ENCODE measurements at regions not wholly inside any gene's neighbourhood (a gene's known extent, or its start where the extent isn't known, plus 50 kb on each side); places are given as distances from the start of the nearest gene placed in this dataset.
"Not testable (repeated sequence)": the region's sequence is repeated elsewhere in the genome, so short reads cannot be mapped to it uniquely, and the experiment has no call there.

GRCh38 chr2:180261976-180262375 lies 254.9 kb upstream of the CWC22 start:
- DNase-seq, result no peak

GRCh38 chr2:180258579-180258978 lies 251.5 kb upstream of the CWC22 start:
- DNase-seq, result no peak

GRCh38 chr2:180258041-180258537 lies 251.0 kb upstream of the CWC22 start:
- no peak for DNase-seq

DNA sequence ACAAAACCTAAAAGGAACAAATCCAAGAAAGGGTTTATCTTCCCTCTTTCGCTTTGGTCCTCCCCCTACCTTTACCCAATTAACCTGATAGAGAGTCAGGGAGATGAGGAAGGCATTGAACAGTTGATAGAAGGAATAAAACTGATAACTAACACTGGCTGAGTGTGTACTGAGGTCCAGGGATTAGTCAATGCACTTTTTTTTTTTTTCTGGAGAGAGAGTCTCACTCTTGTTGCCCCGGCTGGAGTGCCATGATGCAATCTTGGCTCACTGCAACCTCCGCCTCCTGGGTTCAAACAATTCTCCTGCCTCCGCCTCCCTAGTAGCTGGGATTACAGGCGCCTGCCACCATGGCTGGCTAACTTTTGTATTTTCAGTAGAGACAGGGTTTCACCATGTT lies 250.2 kb upstream of the CWC22 start:
- no peak for DNase-seq

DNA sequence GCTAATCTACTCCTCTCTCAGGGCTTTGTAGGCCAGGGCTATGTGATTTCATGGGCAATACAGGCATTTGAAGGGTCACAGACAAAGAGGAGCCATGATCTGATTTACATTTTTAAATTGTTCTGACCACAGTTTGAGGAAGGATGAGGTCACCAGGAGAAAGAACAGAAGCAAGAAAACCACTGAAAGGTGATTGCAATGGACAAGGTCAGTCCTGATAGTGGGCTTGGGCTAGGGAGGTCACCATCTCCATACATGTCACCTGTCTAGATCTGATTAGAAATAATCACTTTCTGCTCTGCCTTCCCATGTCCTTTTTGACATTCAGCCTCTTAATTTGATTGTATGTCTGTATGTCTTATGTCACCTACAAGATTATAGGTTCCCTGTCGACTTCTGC lies 248.9 kb upstream of the CWC22 start:
- DNase-seq, result no peak

DNA sequence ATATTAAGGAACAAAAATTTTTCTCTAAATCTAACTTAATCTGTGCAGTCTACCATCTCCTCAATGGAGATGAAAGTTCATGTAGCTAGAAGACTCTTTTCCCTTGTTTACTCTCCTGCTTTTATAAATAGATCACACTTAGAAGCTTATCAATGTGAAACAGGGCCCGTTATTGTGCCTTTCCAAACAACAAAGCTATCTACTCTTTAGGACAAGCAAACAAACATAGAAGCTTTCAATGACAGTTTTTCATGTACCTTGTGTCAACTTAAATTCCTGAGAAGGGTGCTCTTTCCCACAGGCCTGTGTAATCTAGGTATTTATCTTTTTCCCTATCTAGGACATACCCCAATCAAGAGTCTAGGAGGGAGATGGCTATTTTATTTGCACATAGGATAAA lies 247.8 kb upstream of the CWC22 start:
- DNase-seq, result no peak

GRCh38 chr2:180247658-180248057 lies 240.6 kb upstream of the CWC22 start:
- no peak for DNase-seq

DNA sequence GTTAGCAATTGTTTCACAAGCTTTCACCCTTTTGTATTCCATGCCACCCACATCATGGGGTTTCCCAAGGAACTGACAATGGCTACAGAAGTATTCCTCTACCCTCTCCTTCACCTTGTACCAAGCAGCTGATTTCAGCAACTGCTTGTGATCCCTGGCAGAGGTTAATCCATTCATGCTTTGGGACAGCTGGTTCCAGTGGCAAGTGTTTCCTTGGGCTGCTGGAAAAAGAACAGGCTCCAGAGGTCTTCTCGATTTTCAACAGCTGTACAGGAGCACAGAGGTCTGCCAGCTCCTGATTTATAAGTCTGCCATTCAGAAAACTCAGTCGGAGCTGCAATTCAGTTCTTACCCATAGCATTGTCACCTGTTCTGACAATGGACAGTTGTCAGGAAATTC lies 239.2 kb upstream of the CWC22 start:
- DNase-seq, result no peak

DNA sequence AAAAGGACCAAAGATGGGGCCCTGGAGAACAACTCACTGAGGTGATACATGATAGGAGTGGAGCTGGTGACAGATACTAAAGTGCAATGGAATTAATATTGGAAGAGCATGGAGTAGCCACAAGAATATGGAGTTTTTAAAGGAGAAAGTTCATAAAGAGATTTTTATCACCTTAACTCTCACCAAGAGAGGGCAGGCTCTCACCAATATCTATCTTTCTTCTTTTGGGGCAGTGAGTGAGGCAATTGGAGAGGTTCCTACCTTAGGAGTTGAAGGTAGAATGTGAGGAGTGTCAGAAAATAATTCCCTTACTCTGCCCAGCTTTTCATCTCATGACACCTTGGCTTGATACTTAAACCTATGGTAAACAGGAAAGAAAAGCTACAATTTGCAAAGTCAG lies 233.7 kb upstream of the CWC22 start:
- DNase-seq, result peak; percentile 2

GRCh38 chr2:180238729-180239128 lies 231.6 kb upstream of the CWC22 start:
- DNase-seq, result no peak

DNA sequence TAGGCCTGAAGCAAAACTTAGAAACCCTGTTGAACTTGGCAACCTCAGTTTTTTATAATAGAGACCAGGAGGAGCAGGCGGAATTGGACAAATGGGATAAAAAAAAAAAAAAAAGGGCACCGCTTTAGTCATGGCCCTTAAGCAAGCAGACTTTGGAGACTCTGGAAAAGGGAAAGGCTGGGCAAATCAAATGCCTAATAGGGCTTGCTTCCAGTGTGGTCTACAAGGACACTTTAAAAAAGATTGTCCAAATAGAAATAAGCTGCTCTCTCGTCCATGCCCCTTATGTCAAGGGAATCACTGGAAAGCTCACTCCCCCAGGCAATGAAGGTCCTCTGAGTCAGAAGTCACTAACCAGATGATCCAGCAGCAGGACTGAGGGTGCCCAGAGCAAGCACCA lies 229.0 kb upstream of the CWC22 start:
- DNase-seq, result not testable (repeated sequence)

DNA sequence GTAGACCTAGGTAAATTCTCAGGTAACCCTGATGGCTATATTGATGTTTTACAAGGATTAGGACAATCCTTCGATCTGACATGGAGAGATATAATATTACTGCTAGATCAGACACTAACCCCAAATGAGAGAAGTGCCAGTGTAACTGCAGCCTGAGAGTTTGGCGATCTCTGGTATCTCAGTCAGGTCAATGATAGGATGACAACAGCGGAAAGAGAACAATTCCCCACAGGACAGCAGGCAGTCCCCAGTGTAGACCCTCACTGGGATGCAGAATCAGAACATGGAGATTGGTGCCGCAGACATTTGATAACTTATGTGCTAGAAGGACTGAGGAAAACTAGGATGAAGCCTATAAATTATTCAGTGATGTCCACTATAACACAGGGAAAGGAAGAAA lies 228.4 kb upstream of the CWC22 start:
- not testable (repeated sequence) for DNase-seq

DNA sequence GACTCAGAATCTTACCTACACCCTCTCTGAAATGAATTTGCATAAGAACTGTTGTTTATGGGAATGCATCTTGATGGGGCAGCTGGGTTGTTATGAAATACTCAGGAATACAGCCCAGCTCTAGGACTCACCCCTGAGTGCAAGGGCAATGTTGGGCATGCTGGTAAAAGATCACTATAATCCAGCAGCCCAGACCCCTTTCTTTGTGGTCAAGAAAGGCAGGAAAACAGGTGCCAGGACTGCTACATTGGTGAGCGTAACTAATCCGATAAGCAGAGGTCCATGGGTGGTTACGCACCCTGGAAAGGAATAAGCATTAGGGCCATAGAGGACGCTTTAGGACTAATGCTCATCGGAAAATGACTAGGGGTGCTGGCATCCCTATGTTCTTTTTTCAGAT lies 227.9 kb upstream of the CWC22 start:
- not testable (repeated sequence) for DNase-seq

- DNase-seq, result no peak
Measured at GRCh38 chr2:180231015-180231414, 223.9 kb upstream of the CWC22 start.

GRCh38 chr2:180227461-180227860 lies 220.4 kb upstream of the CWC22 start:
- no peak for DNase-seq

GRCh38 chr2:180225118-180225517 lies 218.0 kb upstream of the CWC22 start:
- DNase-seq, result no peak

DNA sequence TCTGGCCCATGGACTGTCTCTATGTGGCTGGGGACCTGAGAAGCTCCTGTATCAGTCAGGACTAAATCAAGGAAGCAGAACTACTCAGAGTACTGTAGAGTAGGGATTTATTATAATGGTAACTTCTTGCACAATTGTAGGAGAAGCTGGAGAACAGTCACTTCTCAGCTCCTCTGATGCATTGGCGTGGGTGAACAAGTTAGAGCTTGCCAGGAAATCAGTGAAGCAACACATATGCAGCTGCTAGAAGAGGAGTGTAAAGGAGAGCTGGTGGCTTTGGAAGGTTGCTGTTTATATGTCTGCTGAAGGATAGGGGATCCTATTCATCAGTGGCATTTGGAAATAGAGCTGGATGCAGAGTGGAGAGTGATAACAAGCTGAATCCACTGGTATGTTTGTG lies 215.5 kb upstream of the CWC22 start:
- no peak for DNase-seq

- DNase-seq, result no peak
Measured at GRCh38 chr2:180219491-180219890, 212.4 kb upstream of the CWC22 start.

- peak; percentile 54 for DNase-seq
Measured at GRCh38 chr2:180208841-180209240, 201.7 kb upstream of the CWC22 start.

DNA sequence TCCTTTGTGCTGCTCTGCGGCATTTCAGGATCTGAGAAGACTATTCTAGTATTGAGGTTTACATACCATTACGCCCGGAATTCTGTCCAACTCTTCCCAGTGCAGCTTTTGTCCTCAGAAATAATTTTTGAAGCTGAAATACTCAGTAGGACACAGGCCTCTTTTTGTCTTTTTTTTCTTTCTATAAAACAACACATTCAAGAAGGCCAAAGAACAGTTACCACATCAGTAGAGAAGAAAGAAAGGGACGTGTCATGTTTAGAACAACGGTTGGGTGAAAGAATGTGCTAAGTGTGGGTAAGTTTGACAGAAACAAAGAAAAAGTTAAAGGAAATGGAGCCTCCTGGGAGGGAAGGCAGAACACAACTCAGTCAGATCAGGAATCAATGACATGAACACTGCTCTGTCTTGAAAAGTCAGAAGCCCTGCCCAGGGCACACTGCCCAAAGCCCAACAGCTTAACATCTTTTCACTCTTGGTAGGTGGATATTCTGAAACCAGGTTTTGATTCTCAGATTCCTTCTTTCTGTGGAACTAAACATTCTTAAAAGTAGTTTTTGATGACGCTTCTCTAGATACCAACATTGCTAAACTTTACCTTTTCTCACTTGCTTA lies 198.6 kb upstream of the CWC22 start:
- DNase-seq, result no peak

DNA sequence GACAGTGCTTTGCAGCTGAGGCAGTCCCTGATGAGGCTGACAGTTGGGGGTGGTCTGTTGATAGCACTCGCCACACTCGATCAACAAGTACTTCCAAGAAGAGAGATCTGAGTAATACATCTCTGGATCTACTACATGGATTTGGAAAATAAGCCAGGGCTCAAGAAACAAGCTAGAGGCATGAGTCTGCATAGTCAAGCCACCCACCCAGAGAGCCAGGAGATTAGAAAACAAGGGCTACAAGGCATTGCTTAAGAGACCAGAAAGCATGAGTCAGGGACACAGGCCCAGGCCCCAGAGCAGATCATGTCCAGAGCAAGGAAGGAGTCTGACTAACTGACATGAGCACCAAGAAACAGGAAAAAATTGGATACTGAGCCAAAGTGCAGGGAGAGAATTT lies 196.9 kb upstream of the CWC22 start:
- DNase-seq, result peak; percentile 9

DNA sequence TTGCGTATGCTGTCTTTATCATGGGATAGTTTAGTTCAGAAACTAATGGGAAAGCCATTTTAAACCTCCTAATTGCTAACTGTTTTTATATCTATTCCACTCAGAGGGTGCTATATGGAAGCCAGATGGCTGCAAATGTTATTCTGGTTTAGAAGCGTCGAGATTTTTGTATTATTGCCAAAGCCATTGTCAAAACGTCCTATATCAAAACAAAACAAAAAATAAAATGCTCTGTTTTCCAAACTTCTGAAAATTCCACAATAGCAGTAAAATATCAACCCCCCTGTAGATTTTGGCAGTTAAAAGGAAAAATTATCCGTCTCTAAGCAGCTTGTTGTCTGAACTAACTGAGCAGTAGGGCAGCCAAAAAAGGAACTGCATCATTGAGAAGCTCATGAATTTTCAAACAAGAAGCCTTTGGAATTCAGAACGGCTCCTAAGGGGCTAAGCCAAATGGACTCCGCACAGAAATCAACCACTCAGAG lies 195.4 kb upstream of the CWC22 start:
- DNase-seq, result no peak

DNA sequence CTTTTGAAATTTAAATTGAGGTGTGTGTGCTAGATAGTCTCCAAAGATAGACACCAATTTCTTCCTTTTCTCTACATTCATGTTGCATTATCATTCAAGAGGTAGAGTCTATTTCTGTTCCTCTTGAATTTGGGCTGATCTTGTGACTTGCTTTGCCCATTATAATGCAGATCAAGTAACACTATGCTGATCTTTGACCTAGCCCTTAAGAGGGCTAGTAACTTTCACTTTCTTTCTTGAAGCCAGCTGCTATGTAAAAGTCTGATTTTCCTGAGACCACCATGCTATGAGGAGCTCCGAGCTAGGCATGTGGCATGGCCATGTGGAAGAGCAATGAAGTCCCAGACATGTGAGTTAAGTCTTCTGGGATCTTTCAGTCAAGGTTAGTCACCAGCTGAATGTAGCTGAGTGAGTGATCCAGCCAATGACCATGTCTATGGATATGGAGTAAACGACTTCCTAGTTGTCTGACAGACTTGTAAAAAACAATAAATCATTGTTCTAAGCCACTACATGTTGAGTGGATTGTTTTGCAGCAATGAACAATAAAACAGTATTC lies 189.4 kb upstream of the CWC22 start:
- DNase-seq, result no peak

DNA sequence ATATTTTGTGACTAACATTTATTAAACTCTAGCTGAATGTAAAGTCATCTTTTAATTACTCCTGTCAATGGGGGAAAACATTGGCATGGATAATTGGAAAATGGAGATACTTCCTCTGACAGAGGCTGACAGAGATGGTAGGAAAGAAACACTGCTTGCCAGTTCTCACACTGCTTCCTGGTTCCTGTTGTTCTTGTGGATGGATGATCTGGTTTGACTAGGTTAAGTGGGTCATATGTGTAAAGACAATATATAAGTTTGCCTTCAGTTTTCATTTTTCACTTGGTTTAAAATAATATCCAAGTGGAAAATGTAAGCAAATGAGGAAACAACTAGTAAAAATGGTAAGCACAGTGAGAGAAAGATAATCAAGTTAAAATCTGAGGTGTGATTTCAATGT lies 188.8 kb upstream of the CWC22 start:
- no peak for DNase-seq

Data from fibroblast of skin of back (primary cell).